HCT116 (cell line): ENCODE measurements at regions not wholly inside any gene's neighbourhood (a gene's known extent, or its start where the extent isn't known, plus 50 kb on each side); places are given as distances from the start of the nearest gene placed in this dataset.

Experiments
- ATAC-seq: fragments of 200-7000 bp; cut with Tn5 transposase; 2 replicates; pipeline ENCODE4 v1.9.1; 2020; ENCODE audit warnings: mild to moderate bottlenecking, moderate library complexity
- BruUV-seq: library from RNA; stranded (reverse); fragments of 400-500 nt; replicated peaks from 2 replicates; lab custom pipeline; 2021; lab: Mats Ljungman, UMichigan
- CTCF ChIA-PET: fragments of 300-600 bp; sonication (Branson Sonifier 250); formaldehyde crosslinking; loops from one replicate; lab custom pipeline; 2021; ENCODE audit warnings: antibody characterized with exemption; lab: Charles Lee
- POLR2A ChIA-PET: fragments of 300-600, 350-600 bp; sonication (Branson Sonifier 250); formaldehyde crosslinking; loops from one replicate; lab custom pipeline; 2021; ENCODE audit warnings: antibody characterized with exemption; lab: Charles Lee
- RAD21 ChIA-PET, 2 experiments: fragments of 300-600 bp; sonication (Branson Sonifier 250); formaldehyde crosslinking; loops; one replicate each; lab custom pipeline; 2023; ENCODE audit warnings: low total read pairs in 2 of 2; ENCODE audit not compliant: uncharacterized antibody in 2 of 2, unreplicated experiment in 2 of 2, low non-redundant PET in 1 of 2; lab: Charles Lee
- DNase-seq: peaks from one replicate; pipeline ENCODE4 v3.0.0-alpha.2; 2010; ENCODE audit warnings: low read depth, low spot score
- H2AFZ ChIP-seq: fragments of 200-600 bp; shearing (Covaris generic), sonication (generic); 2 replicates; pipeline ENCODE4 v1.6.1; 2017; ENCODE audit warnings: low read depth, mixed run types, mixed read lengths, antibody characterized with exemption, low read length; ENCODE audit not compliant: poor library complexity, severe bottlenecking
- H3K27ac ChIP-seq: 2 replicates; pipeline ENCODE4 v1.5.1; 2012; ENCODE audit warnings: low read depth, low read length
- H3K27me3 ChIP-seq: fragments of 200-600 bp; sonication (generic); 2 replicates; pipeline ENCODE4 v1.6.1; 2016; ENCODE audit warnings: mixed run types, low read length, mixed read lengths; ENCODE audit not compliant: insufficient read depth
- H3K36me3 ChIP-seq, 2 experiments: fragments of 200-500 bp in 1 of 2; fragments of 200-600 bp in 1 of 2; sonication (Bioruptor generic) in 1 of 2; sonication (generic) in 1 of 2; 2 replicates each; pipeline versions ENCODE4 v1.5.1 to v1.6.1; 2014 to 2016; ENCODE audit warnings: low read length in 2 of 2, inconsistent platforms in 1 of 2, mixed read lengths in 1 of 2, mixed run types in 1 of 2; ENCODE audit not compliant: insufficient read depth in 2 of 2, control insufficient read depth in 1 of 2
- H3K4me1 ChIP-seq, 2 experiments: fragments of 200-600 bp in 1 of 2; sonication (generic) in 1 of 2; 2 replicates each; pipeline versions ENCODE4 v1.5.1 to v1.6.1; 2012 to 2017; ENCODE audit warnings: low read length in 2 of 2, inconsistent platforms in 1 of 2, mild to moderate bottlenecking in 1 of 2, mixed read lengths in 1 of 2, mixed run types in 1 of 2, moderate library complexity in 1 of 2; ENCODE audit not compliant: insufficient read depth in 2 of 2, control insufficient read depth in 1 of 2
- H3K4me2 ChIP-seq: fragments of 200-600 bp; sonication (generic); 2 replicates; pipeline ENCODE4 v1.6.1; 2017; ENCODE audit warnings: mixed run types, low read length, mixed read lengths
- H3K4me3 ChIP-seq, 2 experiments: fragments of 200-600 bp in 1 of 2; sonication (generic) in 1 of 2; replicated peaks in 1 of 2; 2 replicates each; pipeline ENCODE4 v1.5.1; 2011 to 2016; ENCODE audit warnings: low read length in 2 of 2, control low read depth in 1 of 2, low read depth in 1 of 2, mild to moderate bottlenecking in 1 of 2, mixed read lengths in 1 of 2, mixed run types in 1 of 2
- H3K79me2 ChIP-seq: fragments of 200-600 bp; sonication (generic); 2 replicates; pipeline ENCODE4 v1.6.1; 2017; ENCODE audit warnings: mild to moderate bottlenecking, mixed run types, low read length, moderate library complexity, mixed read lengths; ENCODE audit not compliant: insufficient read depth
- H3K9ac ChIP-seq: fragments of 200-600 bp; sonication (generic); 2 replicates; pipeline ENCODE4 v1.6.1; 2016; ENCODE audit warnings: low read length, mixed read lengths
- H3K9me2 ChIP-seq: fragments of 200-600 bp; sonication (generic), shearing (Covaris generic); 2 replicates; pipeline ENCODE4 v1.6.1; 2017; ENCODE audit warnings: mixed run types, mild to moderate bottlenecking, moderate library complexity; ENCODE audit not compliant: insufficient read depth
- H3K9me3 ChIP-seq, 2 experiments: fragments of 200-500 bp in 1 of 2; fragments of 200-600 bp in 1 of 2; sonication (Bioruptor generic) in 1 of 2; sonication (generic) in 1 of 2; 2 replicates each; pipeline ENCODE4 v1.6.1; 2014 to 2017; ENCODE audit warnings: low read length in 2 of 2, mixed read lengths in 2 of 2, inconsistent platforms in 1 of 2, low read depth in 1 of 2, mild to moderate bottlenecking in 1 of 2, mixed run types in 1 of 2, moderate library complexity in 1 of 2; ENCODE audit not compliant: control insufficient read depth in 1 of 2, insufficient read depth in 1 of 2
- H4K20me1 ChIP-seq: fragments of 200-600 bp; sonication (generic), shearing (Covaris generic); 2 replicates; pipeline ENCODE4 v1.6.1; 2017; ENCODE audit warnings: mixed run types, mild to moderate bottlenecking, moderate library complexity; ENCODE audit not compliant: insufficient read depth
- ATF3 ChIP-seq: IDR thresholded peaks from 2 replicates; pipeline ENCODE4 v1.6.1; 2012
- CEBPB ChIP-seq: IDR thresholded peaks from 2 replicates; pipeline ENCODE4 v1.6.1; 2012; ENCODE audit warnings: low read depth
- CTCF ChIP-seq, 3 experiments: fragments of 200-600 bp in 1 of 3; sonication (generic) in 1 of 3; IDR thresholded peaks in 2 of 3; conservative IDR thresholded peaks in 1 of 3; 2 replicates each; pipeline ENCODE4 v1.5.1; 2012 to 2017; ENCODE audit warnings: low read depth in 2 of 3, low read length in 2 of 3, antibody characterized with exemption in 1 of 3, borderline replicate concordance in 1 of 3, control low read depth in 1 of 3, mild to moderate bottlenecking in 1 of 3, mixed read lengths in 1 of 3, mixed run types in 1 of 3, moderate library complexity in 1 of 3; ENCODE audit not compliant: insufficient read depth in 1 of 3
- EGR1 ChIP-seq: IDR thresholded peaks from 2 replicates; pipeline ENCODE4 v1.6.1; 2012; ENCODE audit warnings: low read depth
- ELF1 ChIP-seq: IDR thresholded peaks from 2 replicates; pipeline ENCODE4 v1.6.1; 2012; ENCODE audit warnings: low read depth, borderline replicate concordance
- EZH2 ChIP-seq: fragments of 200-600 bp; sonication (generic); IDR thresholded peaks from 2 replicates; pipeline ENCODE4 v1.6.1; 2017; ENCODE audit warnings: antibody characterized with exemption, mixed run types
- EZH2phosphoT487 ChIP-seq: fragments of 200-600 bp; IDR thresholded peaks from 2 replicates; pipeline ENCODE4 v1.6.1; 2018; ENCODE audit warnings: antibody characterized with exemption, borderline replicate concordance
- MAX ChIP-seq: IDR thresholded peaks from 2 replicates; pipeline ENCODE4 v1.6.1; 2012
- POLR2A ChIP-seq: IDR thresholded peaks from 2 replicates; pipeline ENCODE4 v1.7.0; 2011; ENCODE audit warnings: borderline replicate concordance; ENCODE audit not compliant: insufficient read depth, insufficient read length; ENCODE audit errors: extremely low read depth
- POLR2AphosphoS5 ChIP-seq: IDR thresholded peaks from 2 replicates; pipeline ENCODE4 v1.6.1; 2011; ENCODE audit warnings: mild to moderate bottlenecking, low read depth, low read length, moderate library complexity
- RAD21 ChIP-seq: IDR thresholded peaks from 2 replicates; pipeline ENCODE4 v1.6.1; 2012; ENCODE audit warnings: low read depth, mild to moderate bottlenecking
- REST ChIP-seq: IDR thresholded peaks from 2 replicates; pipeline ENCODE4 v1.6.1; 2012; ENCODE audit warnings: low read depth
- SIN3A ChIP-seq: IDR thresholded peaks from 2 replicates; pipeline ENCODE4 v1.6.1; 2012; ENCODE audit warnings: low read depth
- SRF ChIP-seq: IDR thresholded peaks from 2 replicates; pipeline ENCODE4 v1.6.1; 2012; ENCODE audit warnings: low read depth
- ZFX ChIP-seq: fragments of 450-650 bp; IDR thresholded peaks from 2 replicates; pipeline ENCODE4 v1.6.1; 2017
- ZNF274 ChIP-seq: fragments of 200-500 bp; sonication (Bioruptor generic); IDR thresholded peaks from 2 replicates; pipeline ENCODE4 v1.6.1; 2014; ENCODE audit warnings: mild to moderate bottlenecking, low read depth, low read length, inconsistent platforms
- intact Hi-C: fragments of 100-400 bp; cut with micrococcal nuclease; formaldehyde crosslinking; loops from 2 replicates; pipeline ENCODE4 v1.10.0; 2022

- ATAC-seq (no peak), DNase-seq (no peak)
- Histone ChIP-seq H3K79me2 (no peaks in the 10 kb centered on the region), H3K36me3 (no peaks in the 10 kb centered on the region), H4K20me1 (no peaks in the 10 kb centered on the region), H3K4me2 (no peak overlapping the region), H3K9me2 (no peaks in the 10 kb centered on the region), H3K9me3 (peaks cover 3 to 12% of the 10 kb centered on the region in 2 experiments; a peak in 2 of 4 replicates), H3K4me3 (no peak overlapping the region), H3K9ac (no peak overlapping the region), H2AFZ (no peak overlapping the region), H3K27ac (no peak overlapping the region), H3K4me1 (no peaks in the 10 kb centered on the region), H3K27me3 (no peaks in the 10 kb centered on the region)
- BruUV-seq, result no TSS peak
- intact Hi-C loops, result no loop called here
- ChIA-PET POLR2A (no interaction called here), CTCF (no interaction called here), RAD21 (no interaction called here)
- no peak for TF ChIP-seq SRF
- TF ChIP-seq ELF1, result no peak
- TF ChIP-seq EZH2phosphoT487, result no peak
- TF ChIP-seq RAD21, result no peak
- no peak for TF ChIP-seq EGR1
- no peak for TF ChIP-seq CTCF (IDR thresholded peaks at IDR 0.05 in 2 of 3, conservative IDR thresholded peaks at IDR 0.05 in 1 of 3; ENCODE audit: borderline replicate concordance in 1 of 3, insufficient read depth in 1 of 3, low read depth in 2 of 3, low read length in 2 of 3)
- no peak for TF ChIP-seq ATF3
- TF ChIP-seq SIN3A, result no peak
- no peak for TF ChIP-seq EZH2
- TF ChIP-seq MAX, result no peak
- TF ChIP-seq POLR2A, result no peak
- no peak for TF ChIP-seq CEBPB
- TF ChIP-seq ZNF274, result no peak
- TF ChIP-seq ZFX, result no peak
- TF ChIP-seq REST, result no peak
- no peak for TF ChIP-seq POLR2AphosphoS5
Observed at GRCh38 chr5:24747327-24747726, 102.5 kb upstream of the CDH10 start.
